Activated T-helper 1 cell treated with anti-CD3 and anti-CD28 coated beads, Interleukin-12 subunit alpha, Interleukin-12 subunit beta, Interleukin-2, Interleukin-4 antibody, amounts not matched to agents 30 ng/mL and 10 ng/mL and 1 ng/mL, durations not matched to agents 14 hours and 24 hours and 36 hours (primary cell): ENCODE measurements at regions not wholly inside any gene's neighbourhood (a gene's known extent, or its start where the extent isn't known, plus 50 kb on each side); places are given as distances from the start of the nearest gene placed in this dataset.

Source experiments
- DNase-seq: peaks from one replicate; pipeline ENCODE4 v3.0.0; 2021; ENCODE audit warnings: low spot score
- H3K27ac Mint-ChIP-seq: one replicate; pipeline ENCODE4 v1.8.0; 2021; ENCODE audit warnings: mild to moderate bottlenecking, mixed read lengths
- H3K27me3 Mint-ChIP-seq: one replicate; pipeline ENCODE4 v1.8.0; 2022; ENCODE audit warnings: mild to moderate bottlenecking, moderate library complexity, mixed read lengths; ENCODE audit not compliant: insufficient read depth
- H3K36me3 Mint-ChIP-seq: one replicate; pipeline ENCODE4 v1.8.0; 2021; ENCODE audit warnings: low read depth, mixed read lengths
- H3K4me1 Mint-ChIP-seq: one replicate; pipeline ENCODE4 v1.8.0; 2021; ENCODE audit warnings: low read depth, mixed read lengths
- H3K4me3 Mint-ChIP-seq: one replicate; pipeline ENCODE4 v1.8.0; 2021; ENCODE audit warnings: mild to moderate bottlenecking, moderate library complexity, mixed read lengths
- H3K9me3 Mint-ChIP-seq: one replicate; pipeline ENCODE4 v1.8.0; 2021; ENCODE audit warnings: mixed read lengths
- intact Hi-C: fragments of 100-400 bp; cut with micrococcal nuclease; formaldehyde crosslinking; loops from one replicate; pipeline ENCODE4 v1.15.1; 2024

DNA sequence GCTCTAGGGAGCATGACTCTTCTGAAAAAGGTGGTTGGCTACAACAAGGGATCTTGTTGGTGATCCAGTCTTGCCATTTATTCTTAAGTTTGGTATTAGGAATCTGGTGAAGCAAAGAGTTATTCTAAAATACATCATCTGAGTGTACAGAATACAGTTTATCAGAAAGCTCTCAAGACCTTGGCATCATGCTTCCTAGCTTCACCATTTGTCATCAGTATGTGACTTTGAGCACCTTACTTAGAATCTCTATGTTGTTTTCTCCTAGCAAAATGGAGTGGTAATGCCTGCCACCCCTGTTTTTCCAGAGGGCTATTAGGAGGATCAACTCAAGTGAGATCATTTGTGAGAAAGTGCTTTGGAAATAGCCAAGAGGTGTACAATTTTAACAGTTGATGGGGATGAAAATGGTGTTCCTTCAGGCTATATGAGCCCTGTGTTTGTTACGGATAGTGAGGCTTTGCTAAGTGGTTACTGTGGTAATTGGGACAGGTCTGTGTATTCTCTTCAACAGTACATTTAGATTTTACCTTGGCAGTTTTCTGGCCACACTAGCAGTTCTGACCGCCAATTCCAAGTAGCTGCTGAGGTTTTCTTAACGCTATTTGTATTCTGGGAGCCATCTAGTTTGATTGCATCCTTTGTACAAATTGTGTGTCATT is 120.5 kb downstream of the DISP1 start:
- Mint-ChIP-seq H3K4me1 (no peaks in the 10 kb centered on the region), H3K4me3 (no peak overlapping the region), H3K27ac (no peak overlapping the region), H3K9me3 (no peaks in the 10 kb centered on the region), H3K36me3 (no peaks in the 10 kb centered on the region), H3K27me3 (no peaks in the 10 kb centered on the region)
- intact Hi-C loops = no loop called here
- DNase-seq = no peak

DNA sequence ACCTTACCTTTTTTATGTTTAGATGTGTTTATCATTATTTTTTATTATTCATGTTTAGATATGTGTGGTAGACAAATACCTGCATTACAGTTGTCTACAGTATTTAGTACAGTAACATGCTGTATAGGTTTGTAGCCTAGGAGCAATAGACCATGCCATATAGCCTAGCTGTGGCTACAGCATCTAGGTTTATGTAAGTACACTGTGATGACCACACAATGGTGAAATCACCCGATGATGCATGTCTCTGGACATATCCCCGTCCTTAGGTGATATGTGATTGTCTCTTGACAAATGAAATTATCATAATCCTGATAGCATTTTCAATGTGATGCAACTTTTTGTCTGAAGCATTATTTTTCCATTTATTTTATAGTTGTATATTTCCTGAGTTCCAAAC is 121.2 kb downstream of the DISP1 start:
- Mint-ChIP-seq H3K36me3 (no peaks in the 10 kb centered on the region), H3K4me3 (no peak overlapping the region), H3K9me3 (no peaks in the 10 kb centered on the region), H3K27me3 (no peaks in the 10 kb centered on the region), H3K4me1 (no peaks in the 10 kb centered on the region), H3K27ac (no peak overlapping the region)
- intact Hi-C loops = no loop called here
- no peak for DNase-seq

- Mint-ChIP-seq H3K4me3 (no peak overlapping the region), H3K4me1 (no peaks in the 10 kb centered on the region), H3K36me3 (no peaks in the 10 kb centered on the region), H3K9me3 (no peaks in the 10 kb centered on the region), H3K27ac (no peak overlapping the region), H3K27me3 (no peaks in the 10 kb centered on the region)
- intact Hi-C loops = no loop called here
- DNase-seq = no peak
These were observed 124.1 kb downstream of the DISP1 start for GRCh38 chr1:222938986-222939385.

DNA sequence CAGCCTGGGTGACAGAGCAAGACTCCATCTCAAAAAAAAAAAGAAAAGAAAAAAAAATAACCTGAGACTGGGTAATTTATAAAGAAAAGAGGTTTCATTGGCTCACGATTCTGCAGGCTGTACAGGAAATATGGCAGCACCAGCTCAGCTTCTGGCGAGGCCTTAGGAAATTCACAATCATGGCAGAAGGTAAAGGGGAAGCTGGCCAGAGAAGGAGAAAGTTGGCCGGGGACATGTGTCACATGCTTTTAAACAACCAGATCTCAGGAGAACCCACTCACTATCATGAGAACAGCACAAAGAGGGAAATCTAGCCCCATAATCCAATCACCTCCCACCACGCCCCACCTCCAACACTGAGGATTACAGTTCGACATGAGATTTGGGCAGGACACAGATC is 125.3 kb downstream of the DISP1 start:
- no peaks in the 10 kb centered on the region for H3K36me3 Mint-ChIP-seq
- H3K4me1 Mint-ChIP-seq = no peaks in the 10 kb centered on the region
- no peak for DNase-seq
- H3K4me3 Mint-ChIP-seq = no peak overlapping the region
- no peaks in the 10 kb centered on the region for H3K27me3 Mint-ChIP-seq
- no peak overlapping the region for H3K27ac Mint-ChIP-seq
- H3K9me3 Mint-ChIP-seq = no peaks in the 10 kb centered on the region
- intact Hi-C loops = no loop called here

DNA sequence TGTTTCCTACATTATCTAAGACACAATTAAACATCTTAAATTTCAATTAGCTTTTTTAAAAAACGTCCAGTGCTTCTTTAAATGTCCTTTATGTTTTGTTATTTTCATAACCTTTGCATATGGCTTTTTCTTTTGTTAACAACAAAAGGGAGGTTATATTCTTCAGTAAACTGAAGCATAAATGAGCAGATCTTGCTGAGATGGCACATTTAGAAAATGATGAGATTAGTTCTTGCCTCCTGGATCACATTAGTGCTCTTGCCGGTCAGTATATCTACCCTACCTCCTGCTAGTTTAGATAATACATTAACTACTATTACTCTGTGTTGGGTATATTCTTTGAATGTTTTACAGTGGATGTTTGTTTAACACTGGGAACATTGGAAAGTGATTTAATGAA is 126.1 kb downstream of the DISP1 start:
- intact Hi-C loops = no loop called here
- H3K9me3 Mint-ChIP-seq = no peaks in the 10 kb centered on the region
- no peaks in the 10 kb centered on the region for H3K27me3 Mint-ChIP-seq
- H3K4me3 Mint-ChIP-seq = no peak overlapping the region
- no peak overlapping the region for H3K27ac Mint-ChIP-seq
- no peak for DNase-seq
- H3K36me3 Mint-ChIP-seq = no peaks in the 10 kb centered on the region
- H3K4me1 Mint-ChIP-seq = no peaks in the 10 kb centered on the region

DNA sequence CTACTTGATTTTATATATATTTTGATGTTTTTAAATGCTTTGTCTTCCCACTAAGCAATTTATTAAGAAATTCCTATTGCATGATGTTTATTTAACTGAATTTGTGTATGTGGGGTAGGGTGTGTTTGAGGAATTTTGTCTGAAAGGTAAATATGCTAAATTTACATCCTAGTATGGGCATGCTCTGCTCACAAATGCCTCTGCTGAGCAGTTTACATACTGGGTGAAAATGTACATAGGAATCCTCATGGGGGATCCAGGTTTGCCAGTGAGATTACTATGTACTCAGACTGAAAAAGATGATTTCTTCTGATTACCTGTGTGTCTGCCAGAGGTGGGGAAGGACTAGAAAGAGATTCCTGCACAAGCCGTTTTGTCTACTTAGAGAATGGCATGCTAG is 126.6 kb downstream of the DISP1 start:
- H3K4me3 Mint-ChIP-seq = no peak overlapping the region
- no peaks in the 10 kb centered on the region for H3K36me3 Mint-ChIP-seq
- no peaks in the 10 kb centered on the region for H3K27me3 Mint-ChIP-seq
- intact Hi-C loops = no loop called here
- no peaks in the 10 kb centered on the region for H3K4me1 Mint-ChIP-seq
- no peaks in the 10 kb centered on the region for H3K9me3 Mint-ChIP-seq
- no peak for DNase-seq
- no peak overlapping the region for H3K27ac Mint-ChIP-seq

DNA sequence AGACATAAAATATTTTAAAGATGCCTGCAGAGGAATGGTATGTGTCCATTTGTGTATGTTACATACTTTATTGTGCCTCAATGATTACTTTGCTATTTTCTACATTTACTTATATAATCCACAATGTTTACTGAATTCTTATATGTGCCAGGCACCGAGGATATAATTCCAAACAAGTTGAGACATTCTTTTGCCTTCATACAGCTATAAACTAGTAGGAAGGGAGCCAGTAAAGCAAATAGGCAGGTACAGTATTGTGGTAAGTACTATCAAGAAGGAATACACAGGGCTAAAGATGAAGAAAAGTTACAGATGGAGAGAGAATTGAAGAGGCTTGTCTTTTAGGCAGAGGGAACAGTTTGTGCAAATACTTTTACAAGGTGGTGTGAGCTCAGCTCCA is 131.6 kb downstream of the DISP1 start:
- no peaks in the 10 kb centered on the region for H3K36me3 Mint-ChIP-seq
- no peak overlapping the region for H3K4me3 Mint-ChIP-seq
- DNase-seq = no peak
- no peaks in the 10 kb centered on the region for H3K4me1 Mint-ChIP-seq
- H3K27ac Mint-ChIP-seq = no peak overlapping the region
- intact Hi-C loops = no loop called here
- H3K9me3 Mint-ChIP-seq = no peaks in the 10 kb centered on the region
- H3K27me3 Mint-ChIP-seq = no peaks in the 10 kb centered on the region

DNA sequence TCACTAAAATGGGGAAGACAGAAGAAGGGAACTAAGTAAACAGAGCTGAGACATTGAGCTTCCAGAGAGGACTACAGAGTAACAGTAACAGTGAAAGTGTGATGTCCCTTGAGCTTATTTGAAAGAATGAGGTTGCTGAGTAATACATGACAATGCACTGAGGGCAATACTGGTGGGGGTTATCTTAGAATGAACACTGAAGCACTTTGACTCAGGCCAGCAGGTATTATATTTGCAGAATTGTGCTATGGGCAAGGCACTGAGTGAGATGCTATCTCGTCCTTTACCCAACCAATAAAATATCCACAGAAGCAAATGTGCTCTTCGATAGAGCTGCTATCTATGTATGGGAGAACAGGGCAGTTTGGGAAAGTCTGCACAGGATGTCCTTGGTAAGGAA is 133.2 kb downstream of the DISP1 start:
- Mint-ChIP-seq H3K4me1 (no peaks in the 10 kb centered on the region), H3K27ac (no peak overlapping the region), H3K9me3 (no peaks in the 10 kb centered on the region), H3K36me3 (no peaks in the 10 kb centered on the region), H3K4me3 (no peak overlapping the region), H3K27me3 (no peaks in the 10 kb centered on the region)
- intact Hi-C loops = no loop called here
- no peak for DNase-seq

GRCh38 chr1:222950892-222951291 is 136.1 kb downstream of the DISP1 start:
- intact Hi-C loops = no loop called here
- no peaks in the 10 kb centered on the region for H3K9me3 Mint-ChIP-seq
- no peaks in the 10 kb centered on the region for H3K27me3 Mint-ChIP-seq
- H3K27ac Mint-ChIP-seq = no peak overlapping the region
- DNase-seq = no peak
- no peak overlapping the region for H3K4me3 Mint-ChIP-seq
- H3K36me3 Mint-ChIP-seq = no peaks in the 10 kb centered on the region
- no peaks in the 10 kb centered on the region for H3K4me1 Mint-ChIP-seq

GRCh38 chr1:222953585-222953984 is 138.7 kb downstream of the DISP1 start:
- Mint-ChIP-seq H3K27me3 (no peaks in the 10 kb centered on the region), H3K4me3 (no peak overlapping the region), H3K36me3 (no peaks in the 10 kb centered on the region), H3K9me3 (no peaks in the 10 kb centered on the region), H3K4me1 (no peaks in the 10 kb centered on the region), H3K27ac (no peak overlapping the region)
- DNase-seq = no peak
- intact Hi-C loops = no loop called here

DNA sequence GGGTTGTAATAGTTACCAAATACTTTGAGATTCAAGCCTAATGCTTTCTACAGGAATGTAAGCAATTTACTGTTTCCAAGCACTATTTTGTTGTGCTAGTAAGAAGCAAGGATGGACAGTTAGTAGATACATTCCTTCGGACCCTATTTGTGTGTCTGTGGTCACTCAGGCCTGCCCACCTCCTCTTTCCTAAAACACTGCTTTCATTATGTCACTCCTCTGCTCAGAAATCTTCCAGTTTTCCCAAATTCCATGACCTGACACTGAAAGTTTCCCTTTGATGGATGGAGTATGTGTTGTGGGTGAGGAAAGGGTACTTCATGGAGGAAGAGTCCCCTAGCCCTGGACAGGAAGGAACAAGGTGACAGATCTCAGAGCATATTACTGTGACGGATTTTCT is 141.1 kb downstream of the DISP1 start:
- intact Hi-C loops = no loop called here
- DNase-seq = no peak
- H3K4me1 Mint-ChIP-seq = no peaks in the 10 kb centered on the region
- no peak overlapping the region for H3K27ac Mint-ChIP-seq
- H3K9me3 Mint-ChIP-seq = peaks cover 4% of the 10 kb centered on the region
- no peaks in the 10 kb centered on the region for H3K36me3 Mint-ChIP-seq
- no peaks in the 10 kb centered on the region for H3K27me3 Mint-ChIP-seq
- H3K4me3 Mint-ChIP-seq = no peak overlapping the region

DNA sequence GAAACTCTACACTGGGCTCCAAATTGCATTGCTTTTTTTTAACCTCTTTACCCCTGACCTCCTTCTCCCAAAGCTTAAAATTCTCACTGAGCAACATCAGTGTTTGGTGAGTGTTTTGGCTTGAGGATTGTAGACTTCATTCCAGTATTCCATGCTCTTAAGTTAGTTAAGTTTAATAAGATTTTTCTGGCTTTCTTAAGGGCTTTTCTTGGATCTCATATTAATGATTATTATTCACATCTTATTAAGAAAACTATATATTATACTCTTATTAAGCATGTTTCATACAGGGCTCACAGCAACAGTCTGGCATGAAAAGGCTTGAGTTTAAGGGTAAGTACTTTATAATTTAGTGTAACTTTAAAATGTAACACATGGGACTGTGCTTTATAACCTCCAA is 141.8 kb downstream of the DISP1 start:
- DNase-seq = no peak
- Mint-ChIP-seq H3K4me1 (no peaks in the 10 kb centered on the region), H3K4me3 (no peak overlapping the region), H3K9me3 (peaks cover 4% of the 10 kb centered on the region), H3K27me3 (no peaks in the 10 kb centered on the region), H3K27ac (no peak overlapping the region), H3K36me3 (no peaks in the 10 kb centered on the region)
- intact Hi-C loops = no loop called here

- Mint-ChIP-seq H3K36me3 (no peaks in the 10 kb centered on the region), H3K9me3 (no peaks in the 10 kb centered on the region), H3K4me3 (no peak overlapping the region), H3K27ac (no peak overlapping the region), H3K27me3 (peaks cover 2% of the 10 kb centered on the region), H3K4me1 (no peaks in the 10 kb centered on the region)
- intact Hi-C loops = no loop called here
- no peak for DNase-seq
These were observed 152.8 kb downstream of the DISP1 start for GRCh38 chr1:222967466-222968240.

DNA sequence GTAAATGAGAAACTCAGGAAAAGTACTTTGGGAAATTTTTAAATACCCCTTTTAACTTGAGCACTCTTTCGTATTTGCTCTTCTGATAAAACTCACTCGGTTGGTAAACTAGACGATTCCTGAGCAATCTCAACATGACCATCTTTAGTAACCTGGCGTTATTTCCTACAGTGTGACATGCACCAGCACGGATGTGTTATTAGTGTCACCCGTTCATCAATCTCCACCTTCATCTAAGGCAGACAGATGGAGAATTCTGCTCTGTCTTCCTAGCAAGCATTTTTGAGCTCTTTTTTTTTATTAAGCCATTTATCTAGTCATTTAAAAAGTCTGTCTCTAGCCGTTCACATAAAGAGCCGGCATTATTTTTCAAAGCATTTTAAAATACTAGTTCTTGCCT is 155.2 kb downstream of the DISP1 start:
- DNase-seq = no peak
- H3K36me3 Mint-ChIP-seq = no peaks in the 10 kb centered on the region

More for the DNA sequence above, 155.2 kb downstream of the DISP1 start:
- no peaks in the 10 kb centered on the region for H3K4me1 Mint-ChIP-seq
- no peaks in the 10 kb centered on the region for H3K27me3 Mint-ChIP-seq
- intact Hi-C loops = no loop called here
- H3K9me3 Mint-ChIP-seq = no peaks in the 10 kb centered on the region
- H3K27ac Mint-ChIP-seq = no peak overlapping the region
- H3K4me3 Mint-ChIP-seq = no peak overlapping the region
